Subcutaneous abdominal adipose tissue (tissue), 5 donors: ENCODE measurements at regions not wholly inside any gene's neighbourhood (a gene's known extent, or its start where the extent isn't known, plus 50 kb on each side); places are given as distances from the start of the nearest gene placed in this dataset.

Source experiments
- H3K27ac ChIP-seq: one replicate; pipeline ENCODE4 v1.7.0; 2013; ENCODE audit warnings: low read depth, mild to moderate bottlenecking, inconsistent platforms, low read length, moderate library complexity
- H3K27me3 ChIP-seq, 5 donors: one replicate each; pipeline ENCODE4 v1.7.0; 2013; ENCODE audit warnings: low read length in 5 of 5, inconsistent platforms in 1 of 5; ENCODE audit not compliant: control insufficient read depth in 5 of 5, insufficient read depth in 4 of 5
- H3K36me3 ChIP-seq, 5 donors: one replicate each; pipeline ENCODE4 v1.7.0; 2013; ENCODE audit warnings: low read length in 5 of 5; ENCODE audit not compliant: control insufficient read depth in 5 of 5, insufficient read depth in 5 of 5
- H3K4me1 ChIP-seq, 5 donors: one replicate each; pipeline ENCODE4 v1.7.0; 2013; ENCODE audit warnings: low read length in 5 of 5, mild to moderate bottlenecking in 3 of 5, moderate library complexity in 1 of 5; ENCODE audit not compliant: control insufficient read depth in 5 of 5, insufficient read depth in 5 of 5
- H3K4me3 ChIP-seq, 5 donors: one replicate each; pipeline ENCODE4 v1.7.0; 2013; ENCODE audit warnings: low read length in 5 of 5, low read depth in 1 of 5
- H3K9ac ChIP-seq, 5 donors: one replicate each; pipeline ENCODE4 v1.7.0; 2013; ENCODE audit warnings: low read length in 5 of 5, mild to moderate bottlenecking in 4 of 5, moderate library complexity in 3 of 5
- H3K9me3 ChIP-seq, 5 donors: one replicate each; pipeline ENCODE4 v1.7.0; 2013; ENCODE audit warnings: low read length in 5 of 5; ENCODE audit not compliant: control insufficient read depth in 5 of 5
- donor health status: healthy.
- donor health status: healthy.
- donor health status: healthy.
- donor health status: healthy.
- donor health status: healthy.

DNA sequence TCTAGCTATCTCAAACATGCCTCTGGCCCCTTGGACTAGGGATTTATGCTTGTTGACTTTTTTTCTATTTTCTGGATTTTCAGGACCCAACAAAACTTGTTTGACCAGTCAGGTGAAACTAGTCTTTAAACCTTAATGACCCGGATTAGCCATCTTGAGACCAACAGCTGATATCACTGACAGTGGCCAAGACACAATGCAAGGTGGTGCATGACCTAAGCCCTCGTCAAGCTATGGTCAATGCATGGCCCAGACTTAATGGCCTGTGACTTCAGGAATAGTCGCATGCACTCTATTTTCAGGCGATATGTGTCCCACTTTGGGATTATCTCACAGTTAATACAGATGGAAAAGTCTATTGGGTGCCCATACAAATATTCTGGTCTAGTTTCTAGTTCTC is 190.4 kb downstream of the ZBTB18 start:
- Histone ChIP-seq H3K4me1 (no peaks in the 10 kb centered on the region), H3K27ac (no peak overlapping the region), H3K9me3 (no peaks in the 10 kb centered on the region), H3K27me3 (no peaks in the 10 kb centered on the region), H3K9ac (no peak overlapping the region), H3K4me3 (no peak overlapping the region), H3K36me3 (no peaks in the 10 kb centered on the region)

DNA sequence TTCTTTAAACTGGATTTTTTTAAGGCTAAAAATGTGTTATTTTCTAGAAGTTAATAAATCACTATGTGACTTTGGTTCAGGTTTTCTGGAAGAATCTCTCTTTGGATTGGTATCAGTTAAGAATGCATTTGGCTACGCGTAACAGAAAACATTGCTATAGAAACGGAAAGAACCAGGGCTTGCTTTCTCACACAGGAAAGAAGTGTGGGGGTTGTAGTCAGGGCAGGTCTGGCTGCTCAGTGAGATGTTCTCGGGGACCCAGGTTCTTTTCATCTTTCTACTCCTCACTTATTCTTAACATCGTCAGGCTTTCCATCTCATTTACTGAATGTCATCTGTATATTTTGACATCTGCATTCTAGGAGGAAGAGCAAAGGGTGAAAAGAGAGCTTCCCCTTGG is 191.4 kb downstream of the ZBTB18 start:
- H3K27ac ChIP-seq = no peak overlapping the region
- H3K36me3 ChIP-seq = no peaks in the 10 kb centered on the region
- no peak overlapping the region for H3K4me3 ChIP-seq
- H3K9me3 ChIP-seq = no peaks in the 10 kb centered on the region
- H3K27me3 ChIP-seq = no peaks in the 10 kb centered on the region
- H3K9ac ChIP-seq = no peak overlapping the region
- H3K4me1 ChIP-seq = no peaks in the 10 kb centered on the region

GRCh38 chr1:244246334-244246733 is 195.3 kb downstream of the ZBTB18 start:
- Histone ChIP-seq H3K36me3 (no peaks in the 10 kb centered on the region), H3K9ac (no peak overlapping the region), H3K4me1 (peaks cover 0 to 13% (median 0%) of the 10 kb centered on the region in 5 donors), H3K9me3 (no peaks in the 10 kb centered on the region), H3K27me3 (no peaks in the 10 kb centered on the region), H3K27ac (no peak overlapping the region), H3K4me3 (no peak overlapping the region)

GRCh38 chr1:244248426-244248825 is 197.3 kb downstream of the ZBTB18 start:
- Histone ChIP-seq H3K9me3 (no peaks in the 10 kb centered on the region), H3K27me3 (no peaks in the 10 kb centered on the region), H3K27ac (no peak overlapping the region), H3K4me3 (no peak overlapping the region), H3K4me1 (peaks cover 0 to 13% (median 0%) of the 10 kb centered on the region in 5 donors), H3K36me3 (no peaks in the 10 kb centered on the region), H3K9ac (no peak overlapping the region)

DNA sequence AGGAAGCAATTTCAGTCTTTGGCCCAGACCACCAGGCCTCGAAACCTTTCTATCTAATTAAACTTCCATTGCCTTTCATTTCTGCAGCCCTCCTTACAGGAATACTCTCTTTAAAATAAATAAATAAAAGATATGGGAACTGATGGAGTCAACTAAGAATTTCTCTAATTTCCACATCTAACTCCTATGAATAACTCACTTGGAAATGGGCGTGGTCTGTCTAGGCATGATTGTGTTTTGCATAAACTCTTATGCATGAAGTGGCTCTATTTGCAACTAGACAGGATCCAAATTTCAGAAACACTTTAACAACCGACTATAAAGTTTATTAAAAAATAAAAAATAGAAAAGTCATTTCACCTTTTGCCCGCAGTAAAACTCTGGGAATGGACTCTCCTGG is 199.5 kb downstream of the ADSS2 start:
- Histone ChIP-seq H3K27me3 (peaks cover 0 to 3% (median 0%) of the 10 kb centered on the region in 5 donors), H3K9me3 (peaks cover 0 to 5% (median 3%) of the 10 kb centered on the region in 5 donors), H3K4me1 (peaks cover 0 to 13% (median 3%) of the 10 kb centered on the region in 5 donors), H3K9ac (no peak overlapping the region), H3K27ac (no peak overlapping the region), H3K4me3 (no peak overlapping the region), H3K36me3 (no peaks in the 10 kb centered on the region)

- H3K9ac ChIP-seq = no peak overlapping the region
- H3K27ac ChIP-seq = no peak overlapping the region
- peaks cover 0 to 5% (median 3%) of the 10 kb centered on the region in 5 donors for H3K9me3 ChIP-seq
- H3K27me3 ChIP-seq = peaks cover 0 to 6% (median 3%) of the 10 kb centered on the region in 5 donors
- H3K4me1 ChIP-seq = peaks cover 0 to 3% (median 0%) of the 10 kb centered on the region in 5 donors
- H3K4me3 ChIP-seq = no peak overlapping the region
- H3K36me3 ChIP-seq = no peaks in the 10 kb centered on the region
Observed at GRCh38 chr1:244254467-244254866, 197.2 kb downstream of the ADSS2 start.

GRCh38 chr1:244255426-244255965 is 196.2 kb downstream of the ADSS2 start:
- Histone ChIP-seq H3K36me3 (no peaks in the 10 kb centered on the region), H3K27ac (no peak overlapping the region), H3K9ac (no peak overlapping the region), H3K4me1 (peaks cover 0 to 3% (median 0%) of the 10 kb centered on the region in 5 donors), H3K27me3 (peaks cover 0 to 6% (median 3%) of the 10 kb centered on the region in 5 donors), H3K4me3 (no peak overlapping the region), H3K9me3 (peaks cover 0 to 5% (median 3%) of the 10 kb centered on the region in 5 donors)

- H3K4me1 ChIP-seq = peaks cover 0 to 3% (median 0%) of the 10 kb centered on the region in 5 donors
- no peak overlapping the region for H3K4me3 ChIP-seq
- no peak overlapping the region for H3K9ac ChIP-seq
- H3K9me3 ChIP-seq = peaks cover 0 to 5% (median 3%) of the 10 kb centered on the region in 5 donors
- peaks cover 0 to 6% (median 3%) of the 10 kb centered on the region in 5 donors for H3K27me3 ChIP-seq
- no peak overlapping the region for H3K27ac ChIP-seq
- no peaks in the 10 kb centered on the region for H3K36me3 ChIP-seq
Observed at GRCh38 chr1:244256086-244256676, 195.5 kb downstream of the ADSS2 start.

DNA sequence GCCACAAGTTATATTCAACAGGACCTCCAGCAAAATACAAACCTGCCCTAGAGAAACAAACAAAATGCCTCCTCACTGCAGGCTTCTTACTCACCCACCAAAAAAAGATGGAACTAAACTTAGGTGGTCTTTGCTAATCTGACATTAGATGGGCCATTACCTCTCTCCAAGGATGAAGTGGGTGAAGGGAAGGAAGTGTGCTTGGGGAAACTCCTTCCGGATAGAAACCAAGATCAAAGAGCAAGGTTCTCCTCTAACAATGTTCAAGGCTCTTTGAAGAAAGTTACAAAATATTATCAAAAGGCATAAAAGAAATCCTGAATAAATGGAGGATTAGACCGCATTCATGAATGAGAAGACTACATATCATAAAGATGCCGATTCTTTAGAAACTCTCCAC is 187.5 kb downstream of the ADSS2 start:
- H3K4me1 ChIP-seq = no peaks in the 10 kb centered on the region
- no peak overlapping the region for H3K9ac ChIP-seq
- no peak overlapping the region for H3K4me3 ChIP-seq
- no peak overlapping the region for H3K27ac ChIP-seq
- peaks cover 0 to 2% (median 0%) of the 10 kb centered on the region in 5 donors for H3K27me3 ChIP-seq
- H3K36me3 ChIP-seq = no peaks in the 10 kb centered on the region
- no peaks in the 10 kb centered on the region for H3K9me3 ChIP-seq

DNA sequence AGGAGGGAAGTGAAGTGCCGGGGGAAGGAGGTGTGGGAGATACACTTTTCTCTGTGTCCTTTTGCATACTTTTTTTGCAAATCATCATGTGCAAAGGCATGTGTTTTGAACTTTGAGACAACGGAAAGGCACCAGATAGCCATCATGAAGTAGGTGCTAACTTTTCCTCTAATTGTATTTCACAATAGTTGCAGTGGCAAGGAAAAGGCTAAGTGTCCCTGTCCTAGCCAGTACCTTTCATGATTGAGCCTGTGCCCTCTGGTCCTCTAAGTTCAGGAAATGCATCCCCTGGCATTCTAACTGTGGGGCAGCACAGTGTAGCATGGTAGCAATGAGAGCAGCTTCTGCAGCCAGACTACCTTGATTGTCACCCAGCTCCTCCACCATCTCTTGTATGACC is 186.2 kb downstream of the ADSS2 start:
- Histone ChIP-seq H3K9ac (no peak overlapping the region), H3K27me3 (peaks cover 0 to 2% (median 0%) of the 10 kb centered on the region in 5 donors), H3K36me3 (no peaks in the 10 kb centered on the region), H3K4me1 (no peaks in the 10 kb centered on the region), H3K27ac (no peak overlapping the region), H3K9me3 (peaks cover 0 to 5% (median 2%) of the 10 kb centered on the region in 5 donors), H3K4me3 (no peak overlapping the region)
